Osteocyte (in vitro differentiated cells): ENCODE measurements at regions not wholly inside any gene's neighbourhood (a gene's known extent, or its start where the extent isn't known, plus 50 kb on each side); places are given as distances from the start of the nearest gene placed in this dataset.

Experiments
- DNase-seq: peaks from one replicate; pipeline ENCODE4 v3.0.0; 2021; ENCODE audit warnings: mixed read lengths; ENCODE audit not compliant: unreplicated experiment; ENCODE audit errors: extremely low spot score
- H3K27ac Mint-ChIP-seq: one replicate; pipeline ENCODE4 v1.8.0; 2021; ENCODE audit warnings: mild to moderate bottlenecking, mixed read lengths; ENCODE audit not compliant: unreplicated experiment
- H3K27me3 Mint-ChIP-seq: one replicate; pipeline ENCODE4 v1.8.0; 2021; ENCODE audit warnings: mixed read lengths; ENCODE audit not compliant: unreplicated experiment
- H3K36me3 Mint-ChIP-seq: one replicate; pipeline ENCODE4 v1.8.0; 2021; ENCODE audit warnings: mixed read lengths; ENCODE audit not compliant: unreplicated experiment
- H3K4me1 Mint-ChIP-seq: one replicate; pipeline ENCODE4 v1.8.0; 2021; ENCODE audit warnings: mixed read lengths; ENCODE audit not compliant: unreplicated experiment
- H3K4me3 Mint-ChIP-seq: one replicate; pipeline ENCODE4 v1.8.0; 2021; ENCODE audit warnings: mild to moderate bottlenecking, moderate library complexity, mixed read lengths; ENCODE audit not compliant: unreplicated experiment
- H3K9me3 Mint-ChIP-seq: one replicate; pipeline ENCODE4 v1.8.0; 2021; ENCODE audit warnings: mixed read lengths; ENCODE audit not compliant: unreplicated experiment
- TF ChIP-seq, protein P1 (sequence below): fragments of 200-600 bp; sonication (generic); IDR thresholded peaks from 2 replicates; pipeline ENCODE4 v1.5.0; 2021; ENCODE audit warnings: antibody characterized with exemption, mild to moderate bottlenecking, moderate library complexity

DNA sequence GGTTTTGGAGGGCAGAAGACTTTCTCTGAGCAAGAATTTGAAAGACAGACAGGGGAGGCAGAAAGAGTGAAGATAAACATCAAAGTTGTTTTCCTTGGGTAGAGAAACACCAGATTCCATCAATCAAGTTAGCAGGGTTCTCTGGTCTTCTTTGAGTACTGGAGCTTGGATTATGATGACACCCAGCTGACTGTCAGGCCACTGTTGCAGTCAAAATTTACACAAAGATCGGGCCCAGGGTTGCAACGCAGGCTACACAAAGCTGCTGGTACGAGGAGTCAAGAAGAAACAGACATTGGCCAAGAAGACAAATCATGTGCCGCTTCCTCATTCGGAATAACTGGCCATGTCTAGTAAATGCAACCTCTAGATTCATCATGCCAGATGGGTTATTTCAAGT is 396.2 kb upstream of the XYLT1 start:
- DNase-seq = no peak
- no peaks in the 10 kb centered on the region for H3K27me3 Mint-ChIP-seq
- no peaks in the 10 kb centered on the region for H3K36me3 Mint-ChIP-seq
- H3K9me3 Mint-ChIP-seq = no peaks in the 10 kb centered on the region
- TF ChIP-seq, protein P1, sequence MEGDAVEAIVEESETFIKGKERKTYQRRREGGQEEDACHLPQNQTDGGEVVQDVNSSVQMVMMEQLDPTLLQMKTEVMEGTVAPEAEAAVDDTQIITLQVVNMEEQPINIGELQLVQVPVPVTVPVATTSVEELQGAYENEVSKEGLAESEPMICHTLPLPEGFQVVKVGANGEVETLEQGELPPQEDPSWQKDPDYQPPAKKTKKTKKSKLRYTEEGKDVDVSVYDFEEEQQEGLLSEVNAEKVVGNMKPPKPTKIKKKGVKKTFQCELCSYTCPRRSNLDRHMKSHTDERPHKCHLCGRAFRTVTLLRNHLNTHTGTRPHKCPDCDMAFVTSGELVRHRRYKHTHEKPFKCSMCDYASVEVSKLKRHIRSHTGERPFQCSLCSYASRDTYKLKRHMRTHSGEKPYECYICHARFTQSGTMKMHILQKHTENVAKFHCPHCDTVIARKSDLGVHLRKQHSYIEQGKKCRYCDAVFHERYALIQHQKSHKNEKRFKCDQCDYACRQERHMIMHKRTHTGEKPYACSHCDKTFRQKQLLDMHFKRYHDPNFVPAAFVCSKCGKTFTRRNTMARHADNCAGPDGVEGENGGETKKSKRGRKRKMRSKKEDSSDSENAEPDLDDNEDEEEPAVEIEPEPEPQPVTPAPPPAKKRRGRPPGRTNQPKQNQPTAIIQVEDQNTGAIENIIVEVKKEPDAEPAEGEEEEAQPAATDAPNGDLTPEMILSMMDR = no peak
- no peak overlapping the region for H3K4me3 Mint-ChIP-seq
- H3K4me1 Mint-ChIP-seq = no peaks in the 10 kb centered on the region
- no peak overlapping the region for H3K27ac Mint-ChIP-seq

DNA sequence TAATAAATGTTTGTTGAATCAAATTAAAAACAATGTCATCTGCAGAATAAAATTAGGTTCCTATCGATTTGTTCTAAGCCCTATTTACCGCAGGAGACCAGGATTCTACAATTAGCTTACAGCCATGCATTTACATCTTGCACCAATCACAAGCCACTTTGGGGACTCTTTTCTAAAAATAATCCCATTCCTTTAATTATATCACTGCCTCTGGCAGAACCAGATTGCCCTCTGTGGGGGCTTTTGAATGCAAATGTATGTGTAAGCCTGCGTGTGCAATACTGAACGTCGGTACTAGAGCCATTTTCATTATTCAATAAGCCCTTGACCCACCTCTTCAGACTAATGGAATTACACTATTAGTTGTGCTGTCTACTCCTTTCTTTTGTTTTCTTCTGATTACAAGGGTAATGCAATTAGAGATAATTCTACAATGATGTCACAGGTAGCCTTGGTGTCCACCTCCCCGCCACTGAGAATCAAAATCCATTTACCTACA is 391.3 kb upstream of the XYLT1 start:
- H3K4me1 Mint-ChIP-seq = no peaks in the 10 kb centered on the region
- H3K27ac Mint-ChIP-seq = no peak overlapping the region
- no peaks in the 10 kb centered on the region for H3K27me3 Mint-ChIP-seq
- no peaks in the 10 kb centered on the region for H3K36me3 Mint-ChIP-seq
- TF ChIP-seq, protein P1 = no peak
- peaks cover 13% of the 10 kb centered on the region for H3K9me3 Mint-ChIP-seq
- DNase-seq = no peak
- no peak overlapping the region for H3K4me3 Mint-ChIP-seq

GRCh38 chr16:17858061-17858460 is 387.3 kb upstream of the XYLT1 start:
- TF ChIP-seq, protein P1 = no peak
- peaks cover 22% of the 10 kb centered on the region for H3K9me3 Mint-ChIP-seq
- H3K36me3 Mint-ChIP-seq = no peaks in the 10 kb centered on the region

GRCh38 chr16:17853958-17854357 is 383.2 kb upstream of the XYLT1 start:
- Mint-ChIP-seq H3K36me3 (no peaks in the 10 kb centered on the region), H3K4me3 (no peak overlapping the region), H3K27ac (no peak overlapping the region), H3K27me3 (peaks cover under 1% of the 10 kb centered on the region), H3K4me1 (no peaks in the 10 kb centered on the region), H3K9me3 (peaks cover 39% of the 10 kb centered on the region)
- TF ChIP-seq, protein P1 = no peak
- DNase-seq = no peak

More at GRCh38 chr16:17858061-17858460, 387.3 kb upstream of the XYLT1 start:
- Mint-ChIP-seq H3K27me3 (no peaks in the 10 kb centered on the region), H3K4me3 (no peak overlapping the region), H3K4me1 (no peaks in the 10 kb centered on the region), H3K27ac (no peak overlapping the region)
- DNase-seq = no peak

GRCh38 chr16:17852977-17853702 is 382.4 kb upstream of the XYLT1 start:
- Mint-ChIP-seq H3K27ac (no peak overlapping the region), H3K27me3 (peaks cover 3% of the 10 kb centered on the region), H3K9me3 (peaks cover 39% of the 10 kb centered on the region), H3K4me3 (no peak overlapping the region), H3K36me3 (no peaks in the 10 kb centered on the region), H3K4me1 (no peaks in the 10 kb centered on the region)
- DNase-seq = no peak
- TF ChIP-seq, protein P1 = no peak
